Heart left ventricle (tissue), 13 donors: ENCODE measurements at regions not wholly inside any gene's neighbourhood (a gene's known extent, or its start where the extent isn't known, plus 50 kb on each side); places are given as distances from the start of the nearest gene placed in this dataset.
A peak's percentile ranks its signal among the peaks of the same experiment; 100 is the strongest.

Experiments used
- CTCF ChIP-seq, 12 donors: fragments of 200-600 bp; sonication (generic) in 4 of 12; IDR thresholded peaks; one replicate each; pipeline versions ENCODE4 v1.5.0 to v1.8.0; 2018 to 2022; ENCODE audit warnings: antibody characterized with exemption in 12 of 12, mild to moderate bottlenecking in 5 of 12
- POLR2A ChIP-seq, 2 donors: fragments of 450-650 bp; IDR thresholded peaks; one replicate each; pipeline ENCODE4 v1.6.1; 2017; ENCODE audit warnings: antibody characterized with exemption in 2 of 2, mild to moderate bottlenecking in 2 of 2, moderate library complexity in 2 of 2
- donor health status: ischemic (EF 13 %, LVEDD 7.1; RV severe dilation, severe dysfunction).
- donor health status: DM: no; HTN: yes; CAD: no.
- donor health status: DM: no; HTN: no; CAD: no.
- donor health status: ischemic (EF 25% LVEDD 6.9; RV normal size, moderate dysfunction).
- donor health status: ischemic (EF 25% LVEDD 5.7; RV mildly dilated, moderate dysfunction).
- donor health status: ischemic (EF 35%, LVEDD 5.7; RV mildly dilated, moderate dysfunction).
- donor health status: nonischemic (EF 11% LVEDD 7.7; RV severe dilation, severe dysfunction).
- donor health status: DM: yes; HTN: yes; CAD: no.
- donor health status: PGD.
- donor health status: ischemic (EF 29% LVEDD 5.4; RV normal size, mild dysfunction).
- donor health status: nonischemic (EF 23%, LVEDD 6.1; RV moderate dilation, normal function).

GRCh38 chr6:56708810-56709597 is 66.3 kb upstream of the DST start:
- TF ChIP-seq POLR2A (IDR thresholded peaks at IDR 0.05) (no peak), CTCF (IDR thresholded peaks at IDR 0.05) (peak; percentile 60 to 77 (median 72))
